CD4-positive, alpha-beta T cell (primary cell): ENCODE measurements at regions not wholly inside any gene's neighbourhood (a gene's known extent, or its start where the extent isn't known, plus 50 kb on each side); places are given as distances from the start of the nearest gene placed in this dataset.

Experiments
- ATAC-seq: fragments of 200-7000 bp; cut with Tn5 transposase; one replicate; pipeline ENCODE4 v1.10.0; 2022; ENCODE audit warnings: mild to moderate bottlenecking; ENCODE audit not compliant: poor library complexity
- CTCF ChIA-PET: fragments of 350-600 bp; sonication (Branson Sonifier 250); formaldehyde crosslinking; loops from one replicate; lab custom pipeline; 2021; ENCODE audit warnings: antibody characterized with exemption, inconsistent platforms; lab: Charles Lee
- POLR2A ChIA-PET: fragments of 350-600 bp; sonication (Branson Sonifier 250); formaldehyde crosslinking; loops from one replicate; lab custom pipeline; 2021; ENCODE audit warnings: antibody characterized with exemption, inconsistent platforms; lab: Charles Lee
- DNase-seq, 14 experiments: peaks; one replicate each; pipeline ENCODE4 v3.0.0-alpha.2; 2013 to 2020; ENCODE audit warnings: mixed read lengths in 2 of 14
- H3K27ac ChIP-seq, 2 donors: one replicate each; pipeline versions ENCODE4 v1.5.1 to v1.7.0; 2013; ENCODE audit warnings: low read length in 2 of 2, low read depth in 1 of 2, mild to moderate bottlenecking in 1 of 2
- H3K27me3 ChIP-seq, 2 experiments: 1 replicate in 1 of 2; 2 replicates in 1 of 2; pipeline versions ENCODE4 v1.6.1 to v1.7.0; 2013; ENCODE audit warnings: low read length in 2 of 2, control low read depth in 1 of 2, mild to moderate bottlenecking in 1 of 2, moderate library complexity in 1 of 2; ENCODE audit not compliant: insufficient read depth in 2 of 2, control insufficient read depth in 1 of 2
- H3K36me3 ChIP-seq: one replicate; pipeline ENCODE4 v1.6.1; 2013; ENCODE audit warnings: low read length, control low read depth; ENCODE audit not compliant: insufficient read depth
- H3K4me1 ChIP-seq: one replicate; pipeline ENCODE4 v1.6.1; 2013; ENCODE audit warnings: low read length, control low read depth; ENCODE audit not compliant: insufficient read depth
- H3K4me3 ChIP-seq: one replicate; pipeline ENCODE4 v1.5.1; 2013; ENCODE audit warnings: mild to moderate bottlenecking, low read length, moderate library complexity
- H3K9me3 ChIP-seq, 2 experiments: 1 replicate in 1 of 2; 2 replicates in 1 of 2; pipeline versions ENCODE4 v1.6.1 to v1.7.0; 2013; ENCODE audit warnings: low read length in 2 of 2, mild to moderate bottlenecking in 2 of 2, control low read depth in 1 of 2, moderate library complexity in 1 of 2; ENCODE audit not compliant: control insufficient read depth in 1 of 2, insufficient read depth in 1 of 2
- H3K27ac Mint-ChIP-seq: one replicate; pipeline ENCODE4 v1.8.0; 2020; ENCODE audit warnings: mixed read lengths
- H3K27me3 Mint-ChIP-seq: one replicate; pipeline ENCODE4 v1.8.0; 2021; ENCODE audit warnings: mixed read lengths
- H3K36me3 Mint-ChIP-seq: one replicate; pipeline ENCODE4 v1.8.0; 2021; ENCODE audit warnings: low read depth, mixed read lengths
- H3K4me1 Mint-ChIP-seq: one replicate; pipeline ENCODE4 v1.8.0; 2021; ENCODE audit warnings: low read depth, mixed read lengths
- H3K4me3 Mint-ChIP-seq: one replicate; pipeline ENCODE4 v1.8.0; 2020; ENCODE audit warnings: mild to moderate bottlenecking, mixed read lengths
- H3K9me3 Mint-ChIP-seq: one replicate; pipeline ENCODE4 v1.8.0; 2020; ENCODE audit warnings: mixed read lengths
- CTCF ChIP-seq: fragments of 200-600 bp; IDR thresholded peaks from one replicate; pipeline ENCODE4 v1.8.0; 2022; ENCODE audit warnings: antibody characterized with exemption, mild to moderate bottlenecking
- intact Hi-C, 2 experiments: fragments of 100-400 bp; cut with DNase I in 1 of 2; cut with micrococcal nuclease in 1 of 2; formaldehyde crosslinking; loops; one replicate each; pipeline versions ENCODE4 v1.15.1 to v1.9.0; 2023 to 2025; cut with DNase I, micrococcal nuclease

GRCh38 chr5:134462047-134462575, 50.4 kb upstream of the CDKN2AIPNL start:
- Histone ChIP-seq H3K9me3 (no peaks in the 10 kb centered on the region), H3K27me3 (no peaks in the 10 kb centered on the region), H3K4me3 (no peak overlapping the region), H3K4me1 (peaks cover 23% of the 10 kb centered on the region), H3K36me3 (no peaks in the 10 kb centered on the region), H3K27ac (no peak overlapping the region)
- ChIA-PET POLR2A (no interaction called here), CTCF (interaction anchor here (0.7 to 1.4 kb wide), 2 partner anchors 20 to 65 kb away, joined by 4 read pairs; no protein-coding TSS in a partner anchor)
- H3K4me1 Mint-ChIP-seq: peaks cover 10% of the 10 kb centered on the region
- no peak for TF ChIP-seq CTCF
- H3K36me3 Mint-ChIP-seq: no peaks in the 10 kb centered on the region
- peak overlapping the region; percentile 23 for H3K4me3 Mint-ChIP-seq
- intact Hi-C loops: no loop called here
- DNase-seq (peak in 1 of 14 experiments; percentile 11), ATAC-seq (no peak)
- H3K27me3 Mint-ChIP-seq: no peaks in the 10 kb centered on the region
- H3K9me3 Mint-ChIP-seq: no peaks in the 10 kb centered on the region
- no peak overlapping the region for H3K27ac Mint-ChIP-seq
